Right lobe of liver (tissue), 6 donors: ENCODE measurements at regions not wholly inside any gene's neighbourhood (a gene's known extent, or its start where the extent isn't known, plus 50 kb on each side); places are given as distances from the start of the nearest gene placed in this dataset.
"Not testable (repeated sequence)": the region's sequence is repeated elsewhere in the genome, so short reads cannot be mapped to it uniquely, and the experiment has no call there.

Experiments
- ATAC-seq, 4 donors: fragments of 200-7000 bp; cut with Tn5 transposase; one replicate each; pipeline ENCODE4 v1.9.1; 2020; ENCODE audit warnings: mild to moderate bottlenecking in 4 of 4, moderate library complexity in 4 of 4
- DNase-seq, 3 donors: peaks; one replicate each; pipeline ENCODE4 v3.0.0-alpha.2; 2020
- H3K27ac ChIP-seq, 3 donors: fragments of 200-600 bp; one replicate each; pipeline ENCODE4 v1.8.0; 2022
- H3K27me3 ChIP-seq, 2 donors: fragments of 200-600 bp; one replicate each; pipeline ENCODE4 v1.8.0; 2022
- H3K36me3 ChIP-seq, 4 donors: fragments of 200-600 bp; sonication (generic) in 1 of 4; one replicate each; pipeline versions ENCODE4 v1.5.1 to v1.8.0; 2017 to 2022; ENCODE audit warnings: control low read depth in 1 of 4
- H3K4me1 ChIP-seq, 4 donors: fragments of 200-600 bp; sonication (generic) in 1 of 4; one replicate each; pipeline versions ENCODE4 v1.5.1 to v1.8.0; 2017 to 2022; ENCODE audit warnings: control low read depth in 1 of 4
- H3K4me3 ChIP-seq, 3 donors: fragments of 200-600 bp; one replicate each; pipeline ENCODE4 v1.8.0; 2022
- H3K9me3 ChIP-seq, 4 donors: fragments of 200-600 bp; sonication (generic) in 1 of 4; one replicate each; pipeline versions ENCODE4 v1.5.1 to v1.8.0; 2017 to 2022; ENCODE audit warnings: control low read depth in 1 of 4
- CTCF ChIP-seq, 4 donors: fragments of 200-600 bp in 3 of 4; fragments of 450-650 bp in 1 of 4; IDR thresholded peaks; one replicate each; pipeline versions ENCODE4 v1.5.1 to v1.8.0; 2016 to 2022; ENCODE audit warnings: antibody characterized with exemption in 4 of 4, mild to moderate bottlenecking in 2 of 4
- POLR2A ChIP-seq: fragments of 450-650 bp; IDR thresholded peaks from one replicate; pipeline ENCODE4 v1.6.1; 2017; ENCODE audit warnings: antibody characterized with exemption, mild to moderate bottlenecking
- WGBS: methylation state at CpG from one replicate; pipeline ENCODE4 v1.1.6; 2018; ENCODE audit warnings: low coverage, low lambda C conversion rate; ENCODE audit not compliant: insufficient coverage; ENCODE audit errors: missing lambda C conversion rate; 5-methylcytosine and 5-hydroxymethylcytosine counted together
- intact Hi-C, 2 donors: fragments of 100-400 bp; cut with DNase I; formaldehyde crosslinking; loops; one replicate each; pipeline versions ENCODE4 v1.11.2 to v1.14.1; 2022
- donor health status: DM: no; HTN: yes; CAD: no.
- donor health status: DM: no; HTN: no; CAD: no.
- donor health status: DM: no; HTN: no; CAD: no.
- donor health status: DM: no; HTN: yes; CAD: no.
- donor health status: DM: no; HTN: yes; CAD: no.

GRCh38 chr15:39513936-39514335 is 66.9 kb upstream of the THBS1 start:
- Histone ChIP-seq H3K4me3 (no peak overlapping the region), H3K27me3 (no peaks in the 10 kb centered on the region), H3K9me3 (peaks cover 0 to 11% (median 0%) of the 10 kb centered on the region in 4 donors), H3K4me1 (no peaks in the 10 kb centered on the region), H3K27ac (no peak overlapping the region), H3K36me3 (no peaks in the 10 kb centered on the region)
- WGBS = 79% methylated on average over 3 of the region's 3 CpGs
- TF ChIP-seq CTCF (IDR thresholded peaks at IDR 0.05) (no peak), POLR2A (no peak)
- no peak for DNase-seq
- no peak for ATAC-seq
- intact Hi-C loops = no loop called here

GRCh38 chr15:39514933-39515332 is 65.9 kb upstream of the THBS1 start:
- H3K27ac ChIP-seq = no peak overlapping the region
- TF ChIP-seq POLR2A = no peak
- no peak for TF ChIP-seq CTCF (IDR thresholded peaks at IDR 0.05)
- H3K9me3 ChIP-seq = peaks cover 0 to 11% (median 0%) of the 10 kb centered on the region in 4 donors
- 86% methylated on average over 2 of the region's 2 CpGs for WGBS
- no peaks in the 10 kb centered on the region for H3K27me3 ChIP-seq
- intact Hi-C loops = no loop called here
- no peak overlapping the region for H3K4me3 ChIP-seq
- no peaks in the 10 kb centered on the region for H3K36me3 ChIP-seq
- no peaks in the 10 kb centered on the region for H3K4me1 ChIP-seq
- ATAC-seq (no peak), DNase-seq (no peak)

- H3K4me3 ChIP-seq = no peak overlapping the region
- H3K9me3 ChIP-seq = peaks cover 0 to 11% (median 0%) of the 10 kb centered on the region in 4 donors
- H3K27me3 ChIP-seq = no peaks in the 10 kb centered on the region
- TF ChIP-seq POLR2A = no peak
- no peak for TF ChIP-seq CTCF (IDR thresholded peaks at IDR 0.05)
- no peak for DNase-seq
- no peaks in the 10 kb centered on the region for H3K4me1 ChIP-seq
- intact Hi-C loops = no loop called here
- H3K36me3 ChIP-seq = no peaks in the 10 kb centered on the region
- ATAC-seq = no peak
- 61% methylated on average over 3 of the region's 3 CpGs for WGBS
- H3K27ac ChIP-seq = no peak overlapping the region
Observed at GRCh38 chr15:39515765-39516164, 65.1 kb upstream of the THBS1 start.

DNA sequence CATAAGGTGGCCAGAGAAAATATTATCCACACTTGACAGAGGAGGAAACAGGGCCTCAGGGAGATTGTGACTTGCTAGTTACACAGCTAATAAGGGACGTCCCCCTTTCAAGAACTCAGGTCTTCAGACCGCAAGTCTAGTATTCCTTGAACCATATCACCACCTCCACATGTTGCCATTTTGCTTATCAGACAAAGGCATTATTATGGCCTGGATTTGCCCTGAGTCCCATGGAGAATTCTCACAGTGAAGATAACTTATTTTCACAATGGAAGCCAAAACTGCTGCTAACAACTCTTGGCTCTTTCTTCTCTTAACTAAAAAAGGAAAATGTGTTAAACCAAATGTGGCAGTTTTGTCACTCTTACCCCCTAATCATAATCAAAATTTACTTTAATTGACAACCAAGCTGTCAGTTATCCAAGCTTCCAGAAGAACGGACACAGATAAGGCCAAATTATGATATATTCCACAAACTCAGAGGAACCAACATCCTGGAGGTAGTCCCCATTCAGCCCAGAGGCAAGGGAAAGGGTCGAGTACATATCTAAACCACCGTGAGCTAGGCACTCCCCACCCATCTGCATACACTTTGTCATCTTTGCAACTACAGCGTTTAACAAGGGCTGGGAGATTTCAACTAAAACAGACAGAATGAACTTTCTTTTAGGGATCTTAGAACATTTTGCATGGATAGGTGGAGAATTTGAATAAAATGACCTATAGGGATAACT is 63.6 kb upstream of the THBS1 start:
- ATAC-seq = no peak
- intact Hi-C loops = no loop called here
- H3K4me1 ChIP-seq = no peaks in the 10 kb centered on the region
- no peaks in the 10 kb centered on the region for H3K36me3 ChIP-seq
- 59% methylated on average over 6 of the region's 6 CpGs for WGBS
- peaks cover 0 to 11% (median 0%) of the 10 kb centered on the region in 4 donors for H3K9me3 ChIP-seq
- no peak for TF ChIP-seq CTCF (IDR thresholded peaks at IDR 0.05)
- TF ChIP-seq POLR2A = no peak
- no peak for DNase-seq
- H3K4me3 ChIP-seq = no peak overlapping the region
- H3K27me3 ChIP-seq = no peaks in the 10 kb centered on the region
- no peak overlapping the region for H3K27ac ChIP-seq

GRCh38 chr15:39523968-39524367 is 56.9 kb upstream of the THBS1 start:
- H3K36me3 ChIP-seq, H3K27me3 ChIP-seq, DNase-seq, H3K4me1 ChIP-seq, ATAC-seq, H3K4me3 ChIP-seq, H3K27ac ChIP-seq, intact Hi-C loops, H3K9me3 ChIP-seq: not testable (repeated sequence)
- 69% methylated on average over 3 of the region's 5 CpGs for whole genome bisulfite sequencing
